NOMO-1 treated with DMSO at 0.1 percent for 48 hours (cell line): ENCODE measurements at regions not wholly inside any gene's neighbourhood (a gene's known extent, or its start where the extent isn't known, plus 50 kb on each side); places are given as distances from the start of the nearest gene placed in this dataset.

Experiments used
- DNase-seq: peaks from one replicate; lab custom pipeline; 2025; ENCODE audit not compliant: unreplicated experiment; lab: John Stamatoyannopoulos, UW

- DNase-seq: no peak
Measured at GRCh38 chr7:155881471-155882350, 69.4 kb upstream of the SHH start.

DNA sequence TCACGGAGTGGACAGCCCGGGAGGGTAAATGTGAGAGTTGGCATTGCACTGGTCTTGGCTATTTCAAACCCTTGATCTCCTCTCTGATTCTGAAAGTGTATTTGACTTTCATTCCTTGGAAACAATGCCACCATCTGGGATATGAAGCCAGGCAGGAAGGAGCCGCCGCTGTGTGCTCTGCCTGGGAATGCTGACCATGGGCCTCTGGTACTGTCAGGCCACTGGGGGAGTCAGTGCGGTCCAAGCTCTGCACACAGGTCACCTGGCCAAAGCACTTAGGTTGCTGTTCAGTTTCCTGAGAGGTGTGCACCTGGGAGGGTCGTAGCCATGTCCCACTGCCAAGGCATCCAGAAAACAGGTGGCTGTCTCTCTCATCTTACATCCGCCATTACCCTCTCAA lies 68.5 kb upstream of the SHH start:
- no peak for DNase-seq

- DNase-seq: no peak
Measured at GRCh38 chr7:155879592-155879991, 67.3 kb upstream of the SHH start.

GRCh38 chr7:155878674-155879073 lies 66.4 kb upstream of the SHH start:
- DNase-seq: no peak

DNA sequence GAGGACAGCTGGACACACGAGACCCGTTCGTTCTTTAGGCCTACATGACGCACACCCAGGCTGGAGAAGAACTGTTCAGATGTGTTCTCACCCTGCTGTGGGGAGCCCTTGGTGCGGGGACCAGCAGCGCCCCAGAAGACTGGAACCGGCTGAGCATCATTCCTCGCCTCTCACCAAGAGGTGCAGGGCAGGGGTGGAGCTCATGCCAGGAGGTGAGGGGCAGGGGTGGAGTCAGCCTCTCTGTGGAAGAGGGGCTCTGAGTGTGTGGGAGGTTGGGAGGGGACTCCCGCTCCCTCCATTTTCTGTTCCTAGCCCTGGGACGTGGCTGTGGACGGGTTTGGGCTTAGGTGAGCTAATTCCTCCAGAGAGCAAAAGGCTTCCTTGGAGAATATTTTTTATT lies 66.0 kb upstream of the SHH start:
- no peak for DNase-seq

- DNase-seq: no peak
Measured at GRCh38 chr7:155877167-155877566, 64.9 kb upstream of the SHH start.

GRCh38 chr7:155874411-155874810 lies 62.1 kb upstream of the SHH start:
- DNase-seq: peak; percentile 7

DNA sequence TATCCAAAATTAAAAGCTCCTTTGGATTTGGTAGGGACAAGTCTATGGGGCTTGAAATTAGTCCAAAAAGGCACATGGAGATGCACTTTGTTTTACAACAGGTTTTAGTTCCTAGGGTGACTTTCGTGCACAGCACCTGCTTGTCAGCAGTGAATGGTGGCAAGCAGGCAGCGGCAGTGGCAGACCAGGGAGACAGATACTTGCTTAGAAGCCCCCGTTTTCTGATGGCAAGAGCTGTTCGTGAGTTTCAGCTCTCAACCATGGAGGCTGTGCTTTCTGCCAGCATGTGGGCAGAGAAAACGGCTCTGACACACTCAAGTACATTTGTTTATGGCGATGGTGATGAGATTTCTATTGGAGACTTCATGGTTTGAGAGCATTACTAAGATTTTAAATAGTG lies 61.7 kb upstream of the SHH start:
- no peak for DNase-seq

DNA sequence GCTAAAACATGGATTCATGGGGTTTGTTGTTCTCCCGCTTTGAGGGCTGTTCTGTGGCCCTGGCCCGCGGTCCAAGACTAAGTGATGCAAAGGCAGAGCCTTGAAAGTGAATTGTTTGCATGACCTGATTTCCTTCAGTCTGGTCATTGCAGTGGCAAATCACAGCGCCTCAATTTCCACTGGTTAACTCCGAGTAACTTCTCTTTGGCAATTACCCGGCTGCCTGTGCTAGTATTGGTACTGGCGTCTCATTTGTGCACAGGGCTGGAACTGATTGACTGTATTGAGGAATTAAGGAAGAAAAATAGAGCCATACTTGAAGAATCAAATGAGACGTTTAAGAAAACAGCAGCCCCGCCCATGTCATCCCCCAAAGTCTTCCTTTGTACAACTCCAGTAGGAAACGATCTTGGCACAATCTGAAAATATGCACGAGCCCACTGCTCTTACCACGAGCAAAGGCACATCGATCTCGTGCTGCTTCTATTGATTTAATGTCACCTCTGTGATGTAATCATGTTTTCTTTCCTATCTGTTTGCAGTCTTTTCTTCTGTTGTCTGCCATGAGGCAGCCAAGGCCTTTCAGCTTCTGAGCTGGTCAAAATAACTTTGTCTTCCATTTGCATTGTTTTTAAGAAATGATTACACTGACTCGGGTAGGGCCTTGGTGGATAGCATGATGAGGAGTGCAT lies 60.6 kb upstream of the SHH start:
- DNase-seq: no peak

- no peak for DNase-seq
Measured at GRCh38 chr7:155871211-155871610, 58.9 kb upstream of the SHH start.

- no peak for DNase-seq
Measured at GRCh38 chr7:155870334-155871180, 58.3 kb upstream of the SHH start.

GRCh38 chr7:155869784-155870076 lies 57.5 kb upstream of the SHH start:
- DNase-seq: no peak

- no peak for DNase-seq
Measured at GRCh38 chr7:155868955-155869783, 56.9 kb upstream of the SHH start.

DNA sequence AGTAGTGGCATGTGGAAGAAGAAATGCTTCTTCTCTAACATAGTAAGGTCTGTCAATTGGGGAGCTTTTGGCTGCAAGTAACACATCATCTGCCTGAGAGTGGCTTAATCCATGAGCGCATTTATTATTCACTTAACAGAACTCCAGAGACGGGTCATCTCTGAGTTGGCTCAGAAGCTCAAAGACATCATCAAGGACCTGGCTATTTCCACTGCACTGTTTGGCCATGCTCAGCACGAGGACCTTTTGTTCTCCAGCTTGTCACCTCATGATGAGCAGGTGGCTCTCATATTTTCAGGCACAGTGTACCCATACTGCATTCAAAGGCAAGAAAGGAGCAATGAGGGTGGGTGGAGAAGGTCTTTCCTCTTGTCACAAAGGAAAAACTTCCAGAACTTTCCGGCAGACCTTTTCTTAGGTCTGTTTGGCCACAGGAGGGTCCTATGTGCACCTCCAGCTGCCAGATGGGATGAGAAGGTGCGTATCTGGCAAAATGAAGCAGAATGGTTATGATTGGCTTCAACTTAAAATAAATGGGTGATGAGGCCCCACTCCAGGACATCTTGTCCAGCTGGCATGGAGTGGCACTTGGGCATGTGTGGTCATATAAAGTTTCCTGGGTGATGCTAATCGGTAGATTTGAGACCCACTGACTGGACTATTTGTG lies 55.6 kb upstream of the SHH start:
- no peak for DNase-seq

DNA sequence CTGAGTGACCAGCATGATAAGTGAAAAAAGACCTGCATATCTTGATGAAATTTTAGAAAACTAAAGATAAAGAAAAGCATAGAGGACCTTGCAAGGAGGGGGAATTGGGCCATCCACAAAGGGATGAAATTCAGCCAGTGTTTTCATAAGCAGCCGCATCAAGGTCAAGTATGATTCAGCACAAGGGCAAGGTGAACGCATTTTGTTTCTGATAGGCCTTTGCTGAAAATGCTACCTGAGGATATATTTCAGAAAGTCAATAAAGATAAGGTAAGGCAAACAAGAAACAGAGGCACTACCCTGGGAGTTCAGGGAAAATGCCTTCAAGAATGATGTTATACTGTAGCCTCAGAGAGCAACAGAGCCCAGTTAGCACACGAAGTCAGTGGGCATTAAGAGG lies 55.0 kb upstream of the SHH start:
- DNase-seq: no peak

DNA sequence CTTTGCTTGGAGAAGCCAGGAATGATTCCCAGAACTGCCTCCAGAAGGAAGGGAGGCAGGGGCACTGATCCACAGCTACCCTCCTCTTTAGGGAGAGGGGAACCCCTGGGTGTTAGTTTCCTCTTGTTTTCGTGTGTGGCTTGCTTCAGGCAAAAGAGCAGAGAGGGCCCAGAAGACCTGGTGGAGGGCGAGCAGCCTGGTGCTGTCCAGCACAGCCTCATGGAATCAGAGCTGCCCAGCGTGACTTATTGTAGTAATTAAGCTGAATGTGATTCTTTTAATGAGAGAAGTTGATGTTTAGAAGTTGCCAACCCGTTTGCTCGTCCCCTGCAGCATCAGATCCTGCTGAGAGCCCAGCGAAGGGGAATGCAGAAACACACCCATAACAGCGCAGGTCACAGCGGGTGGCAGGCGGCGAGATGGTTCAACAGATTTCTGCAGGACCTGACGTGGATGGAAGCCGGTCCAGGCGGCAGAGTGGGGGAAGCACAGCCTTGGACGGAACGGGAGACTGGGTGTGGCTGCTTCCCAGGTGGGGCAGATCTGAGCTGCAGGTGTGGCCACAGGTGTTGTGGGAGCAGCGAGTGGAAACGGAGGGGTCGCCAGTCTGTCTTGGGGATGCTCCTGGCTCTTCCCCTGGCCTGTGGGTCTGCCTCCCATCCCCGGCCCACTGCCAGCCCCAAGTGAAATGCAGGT lies 53.7 kb upstream of the SHH start:
- DNase-seq: no peak

DNA sequence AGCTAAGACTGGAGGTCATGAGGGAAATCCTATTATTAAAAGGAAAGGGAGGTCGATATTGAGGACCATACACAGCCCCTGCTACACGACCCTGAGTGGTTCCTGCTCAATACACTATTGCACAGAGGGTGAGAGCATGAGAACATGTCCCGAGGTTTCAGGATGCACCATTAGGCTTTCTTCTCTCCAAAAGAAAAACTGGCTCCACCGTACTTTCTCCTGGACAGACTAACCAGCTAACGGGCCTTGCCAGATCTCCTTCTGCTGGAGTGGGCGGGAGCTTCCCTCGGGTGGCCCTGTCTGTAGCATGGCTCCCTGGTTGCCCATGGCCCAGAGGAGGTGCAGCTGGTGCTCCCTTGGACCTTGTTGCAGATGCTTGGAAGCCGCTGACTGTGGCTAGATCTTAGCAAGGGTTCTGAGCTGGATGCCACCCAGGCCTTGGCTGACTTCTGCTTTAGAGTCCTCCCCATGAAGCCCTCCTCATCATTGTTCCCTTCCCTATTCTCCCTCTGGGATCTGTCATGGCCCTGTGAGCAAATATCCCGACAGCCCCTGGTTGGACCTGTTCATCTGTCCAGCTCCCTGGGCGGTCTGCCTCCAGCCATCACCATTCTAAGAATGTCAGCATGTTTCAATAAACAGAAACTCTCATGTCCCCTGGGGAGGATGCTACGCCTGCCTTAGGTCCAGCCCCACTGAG lies 52.9 kb upstream of the SHH start:
- no peak for DNase-seq

DNA sequence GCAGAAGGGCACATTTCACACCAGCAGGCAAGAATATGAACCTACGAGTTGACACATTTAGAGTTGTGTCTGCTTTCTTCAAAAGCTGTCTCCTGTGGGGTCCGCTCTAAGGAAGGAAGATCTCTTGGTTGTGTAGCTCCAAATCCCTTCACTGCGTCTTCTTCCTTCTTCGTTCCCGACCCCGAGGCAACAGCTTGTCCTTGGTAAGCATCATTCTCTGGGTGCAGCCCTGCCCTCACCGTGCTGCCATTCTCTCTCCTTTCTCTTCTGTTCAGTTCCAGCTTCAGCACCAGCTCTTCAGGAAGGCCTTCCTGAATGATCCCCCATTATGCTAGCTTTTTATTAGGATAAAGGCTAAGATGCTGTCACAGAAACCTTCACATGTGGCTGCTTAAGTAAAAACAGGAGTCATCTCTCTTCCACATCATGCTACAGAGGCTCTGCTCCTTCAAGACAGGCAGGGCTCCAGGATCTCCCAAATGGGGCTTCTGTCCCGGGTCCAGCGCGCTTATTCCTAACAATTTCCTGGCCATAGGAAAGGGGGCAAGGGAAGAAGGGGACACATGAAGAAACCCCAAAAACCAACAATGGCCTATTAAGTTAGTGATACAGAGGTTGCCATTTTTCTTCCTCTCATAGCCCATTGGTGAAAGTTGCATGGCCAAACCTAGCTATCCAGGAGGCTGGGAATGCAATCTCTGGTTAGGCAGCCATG lies 52.2 kb upstream of the SHH start:
- no peak for DNase-seq

GRCh38 chr7:155863721-155864151 lies 51.5 kb upstream of the SHH start:
- DNase-seq: no peak
